K562 (cell line): ENCODE measurements at regions not wholly inside any gene's neighbourhood (a gene's known extent, or its start where the extent isn't known, plus 50 kb on each side); places are given as distances from the start of the nearest gene placed in this dataset.

ENCODE experiments used
- ATAC-seq: fragments of 200-7000 bp; cut with Tn5 transposase; 3 replicates; pipeline ENCODE4 v1.9.1; 2020; ENCODE audit warnings: moderate library complexity
- BruUV-seq: library from RNA; stranded (reverse); fragments of 400-500 nt; replicated peaks from 2 replicates; lab custom pipeline; 2021; lab: Mats Ljungman, UMichigan
- CTCF ChIA-PET: fragments of 300-600 bp; formaldehyde crosslinking; extraction: SDS; loops from one replicate; lab custom pipeline; 2021; ENCODE audit warnings: low intra/inter-chr PET ratio; lab: Yijun Ruan, JAX
- POLR2A ChIA-PET: fragments of 300-600, 350-650 bp; sonication (Branson Sonifier 250); formaldehyde crosslinking; extraction: SDS; loops from one replicate; lab custom pipeline; 2021; ENCODE audit warnings: antibody characterized with exemption, inconsistent platforms; lab: Yijun Ruan, JAX
- DNase-seq, 4 experiments: peaks; one replicate each; pipeline versions ENCODE4 v3.0.0 to v3.0.0-alpha.2; 2011 to 2018; ENCODE audit warnings: low spot score in 3 of 4, mixed read lengths in 3 of 4; ENCODE audit errors: extremely low read depth in 1 of 4
- FAIRE-seq: peaks from 2 replicates; lab custom pipeline; 2011; peaks lifted over from hg19 to GRCh38; lab: Jason Lieb, UNC
- H2AFZ ChIP-seq: 2 replicates; pipeline ENCODE4 v1.6.0; 2011; ENCODE audit warnings: low read depth, low read length, control low read depth, inconsistent platforms
- H3K27ac ChIP-seq: fragments of 200-600 bp; 3 replicates; pipeline ENCODE4 v1.8.0; 2011; ENCODE audit warnings: low read depth, mild to moderate bottlenecking, control low read depth, inconsistent platforms, low read length, moderate library complexity, mixed read lengths; ENCODE audit errors: extremely low read depth
- H3K27me3 ChIP-seq, 2 experiments: fragments of 300-600 bp in 1 of 2; 2 replicates in 1 of 2; 3 replicates in 1 of 2; pipeline versions ENCODE4 v1.6.0 to v1.8.0; 2011; ENCODE audit warnings: inconsistent platforms in 2 of 2, low read length in 2 of 2, mild to moderate bottlenecking in 1 of 2, mixed read lengths in 1 of 2, moderate library complexity in 1 of 2; ENCODE audit not compliant: control insufficient read depth in 2 of 2, insufficient read depth in 2 of 2
- H3K36me3 ChIP-seq: fragments of 300-600 bp; 3 replicates; pipeline ENCODE4 v1.8.0; 2011; ENCODE audit warnings: mild to moderate bottlenecking, low read length, inconsistent platforms; ENCODE audit not compliant: control insufficient read depth, insufficient read depth
- H3K4me1 ChIP-seq, 2 experiments: fragments of 200-600 bp in 1 of 2; replicated peaks in 1 of 2; 2 replicates in 1 of 2; 3 replicates in 1 of 2; pipeline versions ENCODE4 v1.5.1 to v1.8.0; 2011; ENCODE audit warnings: inconsistent platforms in 2 of 2, low read length in 2 of 2, mild to moderate bottlenecking in 1 of 2, mixed read lengths in 1 of 2, moderate library complexity in 1 of 2; ENCODE audit not compliant: control insufficient read depth in 2 of 2, insufficient read depth in 2 of 2
- H3K4me2 ChIP-seq: 2 replicates; pipeline ENCODE4 v1.6.1; 2011; ENCODE audit warnings: low read length, control low read depth, inconsistent platforms, mixed read lengths; ENCODE audit not compliant: insufficient read depth
- H3K4me3 ChIP-seq: fragments of 200-600 bp; sonication (generic), shearing (Covaris generic); 2 replicates; pipeline ENCODE4 v1.5.1; 2016; ENCODE audit warnings: control low read depth, inconsistent platforms
- H3K79me2 ChIP-seq: fragments of 200-600 bp; 3 replicates; pipeline ENCODE4 v1.8.0; 2011; ENCODE audit warnings: low read length, inconsistent platforms; ENCODE audit not compliant: control insufficient read depth, insufficient read depth
- H3K9ac ChIP-seq, 2 experiments: 2 replicates each; pipeline versions ENCODE4 v1.6.0 to v1.6.1; 2011; ENCODE audit warnings: low read depth in 2 of 2, low read length in 2 of 2, control low read depth in 1 of 2, inconsistent platforms in 1 of 2, mild to moderate bottlenecking in 1 of 2, mixed read lengths in 1 of 2; ENCODE audit not compliant: insufficient read depth in 1 of 2
- H3K9me1 ChIP-seq: one replicate; pipeline ENCODE4 v1.6.0; 2011; ENCODE audit warnings: inconsistent platforms, mild to moderate bottlenecking, low read length, moderate library complexity; ENCODE audit not compliant: control insufficient read depth, insufficient read depth
- H3K9me3 ChIP-seq: replicated peaks from 2 replicates; pipeline ENCODE4 v1.5.1; 2011; ENCODE audit warnings: low read depth, low read length, inconsistent platforms; ENCODE audit not compliant: control insufficient read depth, insufficient read depth
- H4K20me1 ChIP-seq: replicated peaks from 2 replicates; pipeline ENCODE4 v1.6.1; 2011; ENCODE audit warnings: low read length, inconsistent platforms, mixed read lengths; ENCODE audit not compliant: control insufficient read depth, insufficient read depth
- ATF6 ChIP-seq: sonication (generic); formaldehyde crosslinking; IDR thresholded peaks from 2 replicates; pipeline ENCODE4 v1.4.0; 2020; ENCODE audit warnings: mild to moderate bottlenecking, missing genetic modification reagents
- BHLHE40 ChIP-seq: IDR thresholded peaks from 2 replicates; pipeline ENCODE4 v1.6.1; 2011; ENCODE audit warnings: low read length, improper control_type of control experiment
- CBX5 ChIP-seq: IDR thresholded peaks from 2 replicates; pipeline ENCODE4 v1.6.1; 2014; ENCODE audit warnings: low read depth, borderline replicate concordance
- CTCF ChIP-seq, 3 experiments: IDR thresholded peaks in 2 of 3; conservative IDR thresholded peaks in 1 of 3; 2 replicates each; pipeline ENCODE4 v1.5.1; 2011 to 2012; ENCODE audit warnings: low read length in 3 of 3, mild to moderate bottlenecking in 3 of 3, control low read depth in 2 of 3, improper control_type of control experiment in 1 of 3, inconsistent platforms in 1 of 3, low read depth in 1 of 3, mixed read lengths in 1 of 3, moderate library complexity in 1 of 3; ENCODE audit not compliant: insufficient read depth in 2 of 3
- E2F5 ChIP-seq: sonication (generic); formaldehyde crosslinking; IDR thresholded peaks from 2 replicates; pipeline ENCODE4 v1.8.0; 2022; ENCODE audit warnings: mild to moderate bottlenecking, missing genetic modification reagents
- ELF2 ChIP-seq: fragments of 250-450 bp; sonication (Bioruptor Pico); IDR thresholded peaks from 2 replicates; pipeline ENCODE4 v1.5.0; 2021; ENCODE audit warnings: mild to moderate bottlenecking
- FOXJ2 ChIP-seq: fragments of 200-800 bp; sonication (Bioruptor generic); IDR thresholded peaks from 2 replicates; pipeline ENCODE4 v1.6.1; 2016; ENCODE audit warnings: missing genetic modification characterization, missing compliant biosample characterization
- LARP7 ChIP-seq: fragments of 450-650 bp; IDR thresholded peaks from 2 replicates; pipeline ENCODE4 v1.6.1; 2016
- MLX ChIP-seq, 2 experiments: fragments of 450-650 bp in 1 of 2; sonication (generic) in 1 of 2; formaldehyde crosslinking; conservative IDR thresholded peaks; 2 replicates each; pipeline versions ENCODE4 v1.4.0 to v1.8.1; 2020 to 2022; ENCODE audit warnings: mild to moderate bottlenecking in 1 of 2, missing genetic modification reagents in 1 of 2
- TOE1 ChIP-seq, 2 experiments: fragments of 450-650 bp in 1 of 2; sonication (generic) in 1 of 2; formaldehyde crosslinking in 1 of 2; IDR thresholded peaks; 2 replicates each; pipeline versions ENCODE4 v1.7.1 to v1.8.0; 2016 to 2022; ENCODE audit warnings: borderline replicate concordance in 2 of 2, mild to moderate bottlenecking in 2 of 2, antibody characterized with exemption in 1 of 2, inconsistent platforms in 1 of 2, low read depth in 1 of 2, missing genetic modification reagents in 1 of 2, moderate library complexity in 1 of 2
- ZBTB34 ChIP-seq: fragments of 250-450 bp; sonication (Bioruptor Pico); IDR thresholded peaks from 2 replicates; pipeline ENCODE4 v1.8.0; 2021; ENCODE audit warnings: mild to moderate bottlenecking, moderate library complexity
- ZBTB9 ChIP-seq: fragments of 450-650 bp; formaldehyde crosslinking; IDR thresholded peaks from 2 replicates; pipeline ENCODE4 v1.4.0; 2020; ENCODE audit warnings: mild to moderate bottlenecking, moderate library complexity
- ZNF431 ChIP-seq: sonication (generic); formaldehyde crosslinking; IDR thresholded peaks from 2 replicates; pipeline ENCODE4 v1.8.0; 2022; ENCODE audit warnings: mild to moderate bottlenecking, missing genetic modification reagents
- WGBS: fragments of 100-300 bp; shearing (Covaris generic); methylation state at CpG from one replicate; pipeline ENCODE4 v1.1.6; 2016; ENCODE audit warnings: low coverage, mixed read lengths; ENCODE audit not compliant: insufficient coverage; ENCODE audit errors: missing lambda C conversion rate; 5-methylcytosine and 5-hydroxymethylcytosine counted together
- in situ Hi-C: fragments of 300-500 bp; cut with MboI; formaldehyde crosslinking; loops from 4 replicates; pipeline ENCODE4 v1.15.0; 2018; ENCODE audit warnings: inconsistent platforms, mixed read lengths
- intact Hi-C: fragments of 100-400 bp; cut with micrococcal nuclease; formaldehyde crosslinking; loops from 2 replicates; pipeline ENCODE4 v1.14.2; 2022

- TF ChIP-seq MLX (CRISPR knock-in tag; conservative IDR thresholded peaks at IDR 0.05): no peak
- no peak for TF ChIP-seq BHLHE40
- TF ChIP-seq ELF2 (CRISPR knock-in tag): no peak
- no peak for TF ChIP-seq ZBTB34
These were observed 281.1 kb upstream of the DUSP10 start (continued) for GRCh38 chr1:222023025-222023424.

- no TSS peak for BruUV-seq
- no peaks in the 10 kb centered on the region for H3K27me3 ChIP-seq
- H3K4me3 ChIP-seq: no peak overlapping the region
- H3K9ac ChIP-seq: no peak overlapping the region
- H3K9me3 ChIP-seq: no peaks in the 10 kb centered on the region; the same call in 1 of the 2 replicates
- H3K4me2 ChIP-seq: no peak overlapping the region
- H3K36me3 ChIP-seq: no peaks in the 10 kb centered on the region
- 8% methylated on average over 5 of the region's 5 CpGs for WGBS
- POLR2A ChIA-PET: no interaction called here
- no peaks in the 10 kb centered on the region for H3K79me2 ChIP-seq
- CTCF ChIA-PET: no interaction called here
- no peaks in the 10 kb centered on the region for H3K9me1 ChIP-seq
- H3K27ac ChIP-seq: no peak overlapping the region
- FAIRE-seq (no peak), DNase-seq (no peak), ATAC-seq (no peak)
- H3K4me1 ChIP-seq: no peaks in the 10 kb centered on the region
- in situ Hi-C loops (no loop called here), intact Hi-C loops (no loop called here)
- no peaks in the 10 kb centered on the region for H4K20me1 ChIP-seq
- no peak overlapping the region for H2AFZ ChIP-seq
- TF ChIP-seq ZNF431 (CRISPR knock-in tag) (no peak), E2F5 (CRISPR knock-in tag) (no peak), CBX5 (no peak), TOE1 (IDR thresholded peaks at IDR 0.05; ENCODE audit: borderline replicate concordance) (no peak), TOE1 (CRISPR knock-in tag; IDR thresholded peaks at IDR 0.05; ENCODE audit: borderline replicate concordance, low read depth) (no peak), FOXJ2 (tag) (no peak), ZBTB9 (CRISPR knock-in tag) (no peak), LARP7 (no peak), CTCF (IDR thresholded peaks at IDR 0.05 in 2 of 3, conservative IDR thresholded peaks at IDR 0.05 in 1 of 3; ENCODE audit: insufficient read depth in 2 of 3, low read depth in 1 of 3, low read length in 3 of 3) (no peak), ATF6 (CRISPR knock-in tag) (no peak)
These were observed 279.2 kb upstream of the DUSP10 start for GRCh38 chr1:222021129-222021528.
